Neural cell (in vitro differentiated cells): ENCODE measurements at regions not wholly inside any gene's neighbourhood (a gene's known extent, or its start where the extent isn't known, plus 50 kb on each side); places are given as distances from the start of the nearest gene placed in this dataset.
A peak's percentile ranks its signal among the peaks of the same experiment; 100 is the strongest.

Experiments used
- H2AFZ ChIP-seq: fragments of 200-600, 300-800 bp; sonication (generic), shearing (Covaris generic); 2 replicates; pipeline ENCODE4 v1.6.0; 2014; ENCODE audit warnings: low read depth, mild to moderate bottlenecking, antibody characterized with exemption, low read length, moderate library complexity
- H3F3A ChIP-seq: fragments of 200-600 bp; shearing (Covaris generic); 2 replicates; pipeline ENCODE4 v1.6.1; 2016; ENCODE audit warnings: mild to moderate bottlenecking, moderate library complexity, mixed read lengths, antibody characterized with exemption, low read length; ENCODE audit not compliant: insufficient read depth, poor library complexity, severe bottlenecking
- H3K27ac ChIP-seq: fragments of 200-600, 300-800 bp; sonication (generic), shearing (Covaris generic); 2 replicates; pipeline ENCODE4 v1.5.1; 2014; ENCODE audit warnings: mild to moderate bottlenecking, low read length, moderate library complexity
- H3K27me3 ChIP-seq: fragments of 300-800, 200-600 bp; sonication (generic), shearing (Covaris generic); 2 replicates; pipeline ENCODE4 v1.6.0; 2014; ENCODE audit warnings: mild to moderate bottlenecking, low read depth, low read length, moderate library complexity; ENCODE audit not compliant: insufficient read depth
- H3K36me3 ChIP-seq: fragments of 300-800, 200-600 bp; sonication (generic), shearing (Covaris generic); 2 replicates; pipeline ENCODE4 v1.5.1; 2014; ENCODE audit warnings: mild to moderate bottlenecking, antibody characterized with exemption, low read length, moderate library complexity; ENCODE audit not compliant: insufficient read depth
- H3K4me2 ChIP-seq: fragments of 300-800, 200-600 bp; sonication (generic), shearing (Covaris generic); 2 replicates; pipeline ENCODE4 v1.6.0; 2014; ENCODE audit warnings: mild to moderate bottlenecking, low read length
- H3K4me3 ChIP-seq: fragments of 300-800, 200-600 bp; sonication (generic), shearing (Covaris generic); 2 replicates; pipeline ENCODE4 v1.5.1; 2014; ENCODE audit warnings: mild to moderate bottlenecking, low read length, moderate library complexity
- H3K79me2 ChIP-seq: fragments of 200-600 bp; shearing (Covaris generic); replicated peaks from 2 replicates; pipeline ENCODE4 v1.6.0; 2014; ENCODE audit warnings: mild to moderate bottlenecking, low read length, moderate library complexity; ENCODE audit not compliant: insufficient read depth
- H3K9ac ChIP-seq: fragments of 300-800, 200-600 bp; sonication (generic), shearing (Covaris generic); 2 replicates; pipeline ENCODE4 v1.6.1; 2016; ENCODE audit warnings: mild to moderate bottlenecking, low read length, mixed read lengths
- H3K9me2 ChIP-seq: fragments of 200-600 bp; shearing (Covaris generic); 2 replicates; pipeline ENCODE4 v1.6.1; 2016; ENCODE audit warnings: mild to moderate bottlenecking, low read length, mixed read lengths; ENCODE audit not compliant: insufficient read depth
- H3K9me3 ChIP-seq: fragments of 200-600, 300-800 bp; sonication (generic), shearing (Covaris generic); 2 replicates; pipeline ENCODE4 v1.6.1; 2016; ENCODE audit warnings: mild to moderate bottlenecking, mixed run types, low read length, moderate library complexity, mixed read lengths
- H4K20me1 ChIP-seq: fragments of 200-600 bp; shearing (Covaris generic); 2 replicates; pipeline ENCODE4 v1.6.1; 2016; ENCODE audit warnings: mild to moderate bottlenecking, mixed run types; ENCODE audit not compliant: insufficient read depth
- CTCF ChIP-seq: fragments of 450-650 bp; IDR thresholded peaks from 2 replicates; pipeline ENCODE4 v1.5.1; 2014; ENCODE audit warnings: antibody characterized with exemption, mild to moderate bottlenecking, moderate library complexity; ENCODE audit not compliant: poor library complexity, severe bottlenecking
- EP300 ChIP-seq: fragments of 450-650 bp; conservative IDR thresholded peaks from 2 replicates; pipeline ENCODE4 v1.6.1; 2014; ENCODE audit warnings: antibody characterized with exemption, mild to moderate bottlenecking, moderate library complexity; ENCODE audit not compliant: poor library complexity, severe bottlenecking
- EZH2 ChIP-seq: fragments of 200-600, 300-800 bp; shearing (Covaris generic), sonication (generic); IDR thresholded peaks from 2 replicates; pipeline ENCODE4 v1.6.1; 2014; ENCODE audit warnings: antibody characterized with exemption, low read length, borderline replicate concordance, mild to moderate bottlenecking; ENCODE audit not compliant: insufficient read depth, poor library complexity, severe bottlenecking
- MXI1 ChIP-seq: fragments of 450-650 bp; conservative IDR thresholded peaks from 2 replicates; pipeline ENCODE4 v1.6.1; 2014; ENCODE audit warnings: antibody characterized with exemption, mild to moderate bottlenecking; ENCODE audit not compliant: poor library complexity, severe bottlenecking
- RAD21 ChIP-seq: fragments of 450-650 bp; conservative IDR thresholded peaks from 2 replicates; pipeline ENCODE4 v1.6.1; 2014; ENCODE audit warnings: antibody characterized with exemption, mild to moderate bottlenecking, moderate library complexity
- REST ChIP-seq: IDR thresholded peaks from 2 replicates; pipeline ENCODE4 v1.6.1; 2012; ENCODE audit warnings: borderline replicate concordance
- SMC3 ChIP-seq: fragments of 450-650 bp; conservative IDR thresholded peaks from 2 replicates; pipeline ENCODE4 v1.6.1; 2014; ENCODE audit warnings: antibody characterized with exemption, mild to moderate bottlenecking, moderate library complexity; ENCODE audit not compliant: poor library complexity
- TAF1 ChIP-seq: IDR thresholded peaks from 2 replicates; pipeline ENCODE4 v1.6.1; 2012; ENCODE audit warnings: low read depth

GRCh38 chr1:181190364-181191035 is 102.0 kb downstream of the IER5 start:
- Histone ChIP-seq H3K4me2 (peak overlapping the region; percentile 19), H3F3A (no peaks in the 10 kb centered on the region), H3K27ac (no peak overlapping the region), H3K9ac (peak overlapping the region; percentile 56), H3K36me3 (no peaks in the 10 kb centered on the region), H3K9me3 (no peaks in the 10 kb centered on the region), H2AFZ (peak overlapping the region; percentile 73), H3K79me2 (no peaks in the 10 kb centered on the region), H3K4me3 (peak overlapping the region; percentile 59), H3K27me3 (no peaks in the 10 kb centered on the region), H3K9me2 (no peaks in the 10 kb centered on the region), H4K20me1 (no peaks in the 10 kb centered on the region)
- TF ChIP-seq MXI1 (no peak), RAD21 (no peak), TAF1 (no peak), CTCF (peak; percentile 19)

GRCh38 chr1:181191494-181192040 is 103.1 kb downstream of the IER5 start:
- TF ChIP-seq TAF1 (no peak), EZH2 (no peak), MXI1 (no peak), SMC3 (no peak), EP300 (no peak), REST (no peak), RAD21 (no peak)
- Histone ChIP-seq H4K20me1 (no peaks in the 10 kb centered on the region), H3K9me2 (no peaks in the 10 kb centered on the region), H2AFZ (no peak overlapping the region), H3K4me2 (no peak overlapping the region), H3K4me3 (no peak overlapping the region), H3K36me3 (no peaks in the 10 kb centered on the region), H3K27ac (no peak overlapping the region), H3K79me2 (no peaks in the 10 kb centered on the region), H3F3A (no peaks in the 10 kb centered on the region), H3K27me3 (no peaks in the 10 kb centered on the region), H3K9me3 (no peaks in the 10 kb centered on the region), H3K9ac (no peak overlapping the region)
